ENCODE measurements at regions not wholly inside any gene's neighbourhood (a gene's known extent, or its start where the extent isn't known, plus 50 kb on each side); places are given as distances from the start of the nearest gene placed in this dataset.

- TF ChIP-seq CTCF (conservative IDR thresholded peaks at IDR 0.05), result no peak
- no peak for TF ChIP-seq EZH2 (IDR thresholded peaks at IDR 0.05; ENCODE audit: low read depth)
These were observed 131.1 kb downstream of the SLC25A46 start for GRCh38 chr5:110869927-110870326.
